Right renal cortex interstitium (tissue), 3 donors: ENCODE measurements at regions not wholly inside any gene's neighbourhood (a gene's known extent, or its start where the extent isn't known, plus 50 kb on each side); places are given as distances from the start of the nearest gene placed in this dataset.

Experiments
- DNase-seq, 3 donors: peaks; one replicate each; pipeline ENCODE4 v3.0.0-alpha.2; 2013; ENCODE audit warnings: low read depth in 3 of 3, low spot score in 2 of 3

- no peak for DNase-seq
These were observed 197.6 kb upstream of the ADAMTS5 start for GRCh38 chr21:27164208-27165177.

GRCh38 chr21:27158967-27159366 is 192.1 kb upstream of the ADAMTS5 start:
- DNase-seq: no peak

GRCh38 chr21:27157097-27157496 is 190.2 kb upstream of the ADAMTS5 start:
- DNase-seq: no peak

GRCh38 chr21:27156666-27157065 is 189.8 kb upstream of the ADAMTS5 start:
- DNase-seq: no peak

- DNase-seq: no peak
These were observed 188.2 kb upstream of the ADAMTS5 start for GRCh38 chr21:27155130-27155500.

- DNase-seq: no peak
These were observed 187.7 kb upstream of the ADAMTS5 start for GRCh38 chr21:27154451-27155129.

GRCh38 chr21:27152996-27153395 is 186.1 kb upstream of the ADAMTS5 start:
- no peak for DNase-seq

GRCh38 chr21:27149034-27149433 is 182.1 kb upstream of the ADAMTS5 start:
- no peak for DNase-seq

GRCh38 chr21:27146268-27146667 is 179.4 kb upstream of the ADAMTS5 start:
- DNase-seq: no peak

- no peak for DNase-seq
These were observed 178.4 kb upstream of the ADAMTS5 start for GRCh38 chr21:27145134-27145798.

GRCh38 chr21:27143476-27143875 is 176.6 kb upstream of the ADAMTS5 start:
- DNase-seq: no peak

GRCh38 chr21:27139526-27139925 is 172.6 kb upstream of the ADAMTS5 start:
- no peak for DNase-seq

- DNase-seq: no peak
These were observed 167.6 kb upstream of the ADAMTS5 start for GRCh38 chr21:27134516-27134915.

- no peak for DNase-seq
These were observed 165.4 kb upstream of the ADAMTS5 start for GRCh38 chr21:27132266-27132665.

GRCh38 chr21:27130154-27130553 is 163.3 kb upstream of the ADAMTS5 start:
- DNase-seq: no peak

- DNase-seq: no peak
These were observed 162.8 kb upstream of the ADAMTS5 start for GRCh38 chr21:27129694-27130093.

- no peak for DNase-seq
These were observed 162.3 kb upstream of the ADAMTS5 start for GRCh38 chr21:27129215-27129614.

GRCh38 chr21:27126140-27126539 is 159.3 kb upstream of the ADAMTS5 start:
- no peak for DNase-seq

- no peak for DNase-seq
These were observed 155.8 kb upstream of the ADAMTS5 start for GRCh38 chr21:27122686-27123085.

- no peak for DNase-seq
These were observed 147.2 kb upstream of the ADAMTS5 start for GRCh38 chr21:27114111-27114510.

GRCh38 chr21:27112186-27112585 is 145.3 kb upstream of the ADAMTS5 start:
- no peak for DNase-seq
